AG08396 (cell line): ENCODE measurements at regions not wholly inside any gene's neighbourhood (a gene's known extent, or its start where the extent isn't known, plus 50 kb on each side); places are given as distances from the start of the nearest gene placed in this dataset.

Experiments
- DNase-seq: peaks from one replicate; pipeline ENCODE4 v3.0.0; 2012; ENCODE audit warnings: low spot score, mixed read lengths

- no peak for DNase-seq
Observed at GRCh38 chr2:183214680-183215079, 90.4 kb downstream of the NUP35 start.

DNA sequence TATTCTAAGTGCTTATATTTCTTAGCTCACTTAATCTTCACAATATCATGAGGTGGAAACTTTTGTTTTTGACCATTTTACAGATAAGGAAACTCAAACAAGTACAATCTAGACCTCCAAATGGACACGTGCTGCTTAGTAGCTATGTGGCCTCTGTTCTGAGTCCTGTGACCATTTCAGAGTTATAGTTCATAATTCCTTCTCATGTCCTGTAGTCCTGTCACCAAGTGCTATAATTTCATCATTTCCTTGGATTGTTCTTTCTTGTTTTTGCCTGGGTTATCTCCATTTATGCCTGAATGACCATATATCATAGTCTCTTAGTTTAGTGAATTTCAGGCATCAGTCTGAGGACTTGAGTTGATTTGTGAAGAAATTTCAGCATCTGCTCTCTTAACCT is 91.7 kb downstream of the NUP35 start:
- no peak for DNase-seq

DNA sequence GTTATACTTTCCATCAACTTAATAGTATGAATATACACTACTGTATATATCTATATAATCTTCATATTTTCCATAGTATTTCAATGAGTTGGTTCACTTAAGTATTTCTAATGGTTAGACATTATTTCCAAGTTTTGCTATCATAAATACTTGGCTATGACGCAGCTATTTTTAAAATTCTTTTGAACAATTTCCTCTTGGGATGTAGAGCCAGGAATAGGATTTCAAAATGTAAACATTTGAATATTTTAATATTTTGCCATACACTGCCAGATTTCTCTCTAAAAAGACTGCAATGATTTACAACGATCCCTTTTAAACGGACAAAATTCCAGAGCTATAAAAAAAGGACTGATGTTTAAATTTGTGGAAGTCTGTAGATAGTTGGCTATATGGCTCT is 95.6 kb downstream of the NUP35 start:
- no peak for DNase-seq

DNA sequence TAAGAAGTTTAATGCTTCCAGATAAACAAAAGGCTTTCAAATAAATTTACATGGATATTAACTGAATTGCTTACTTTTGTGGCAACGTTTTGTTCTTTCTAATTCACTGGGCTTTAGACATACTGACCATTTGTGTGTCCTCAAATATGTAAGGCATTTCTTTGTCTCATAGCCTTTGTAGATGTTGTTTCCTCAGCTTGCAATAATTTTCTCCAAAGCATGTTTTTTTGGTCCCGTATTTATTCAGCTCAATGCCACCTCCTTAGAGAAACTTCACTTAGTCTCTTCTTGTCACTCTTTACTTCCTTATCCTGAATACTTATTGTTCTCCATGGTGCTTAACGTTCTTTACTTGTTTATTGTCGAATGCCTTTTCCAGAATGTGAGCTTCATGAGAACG is 98.5 kb downstream of the NUP35 start:
- DNase-seq = no peak

DNA sequence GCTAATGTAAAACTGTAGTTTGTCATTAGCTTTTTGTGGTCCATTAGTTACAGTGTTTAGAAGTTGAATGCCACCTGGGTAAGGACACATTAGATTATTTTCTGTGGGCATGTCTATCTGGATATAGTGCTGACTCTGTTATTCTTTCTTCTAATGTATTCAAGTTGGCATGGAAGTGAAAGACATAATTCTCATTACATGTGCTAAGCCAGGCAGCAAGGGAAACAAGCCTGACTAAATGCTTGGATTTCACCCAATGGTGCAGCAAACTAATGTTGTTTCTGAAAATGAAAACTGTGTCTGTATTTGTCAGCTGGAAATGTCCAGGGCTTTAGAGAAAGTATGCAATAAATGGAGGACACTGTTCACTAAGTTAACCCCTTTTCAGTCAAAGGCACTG is 100.7 kb downstream of the NUP35 start:
- DNase-seq = no peak

- no peak for DNase-seq
Observed at GRCh38 chr2:183227176-183227575, 102.9 kb downstream of the NUP35 start.

DNA sequence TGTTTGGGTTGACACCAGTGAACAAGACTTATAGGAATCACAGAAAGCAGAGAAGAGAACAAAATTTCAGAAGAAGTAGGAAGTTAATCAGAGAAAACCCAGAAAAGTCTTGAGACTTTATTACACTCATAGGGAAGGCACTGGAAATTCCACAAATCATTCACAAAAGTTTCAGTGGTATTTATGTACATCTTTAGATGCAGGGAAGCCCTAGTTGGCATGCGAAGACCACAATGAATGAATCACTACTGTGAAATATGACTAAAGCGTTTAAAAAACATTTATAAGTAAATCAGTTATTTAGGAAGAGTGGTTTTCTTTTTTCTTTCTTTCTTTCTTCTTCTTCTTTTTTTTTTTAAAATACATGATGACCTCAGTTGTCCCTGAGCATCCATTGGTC is 105.1 kb downstream of the NUP35 start:
- DNase-seq = no peak

DNA sequence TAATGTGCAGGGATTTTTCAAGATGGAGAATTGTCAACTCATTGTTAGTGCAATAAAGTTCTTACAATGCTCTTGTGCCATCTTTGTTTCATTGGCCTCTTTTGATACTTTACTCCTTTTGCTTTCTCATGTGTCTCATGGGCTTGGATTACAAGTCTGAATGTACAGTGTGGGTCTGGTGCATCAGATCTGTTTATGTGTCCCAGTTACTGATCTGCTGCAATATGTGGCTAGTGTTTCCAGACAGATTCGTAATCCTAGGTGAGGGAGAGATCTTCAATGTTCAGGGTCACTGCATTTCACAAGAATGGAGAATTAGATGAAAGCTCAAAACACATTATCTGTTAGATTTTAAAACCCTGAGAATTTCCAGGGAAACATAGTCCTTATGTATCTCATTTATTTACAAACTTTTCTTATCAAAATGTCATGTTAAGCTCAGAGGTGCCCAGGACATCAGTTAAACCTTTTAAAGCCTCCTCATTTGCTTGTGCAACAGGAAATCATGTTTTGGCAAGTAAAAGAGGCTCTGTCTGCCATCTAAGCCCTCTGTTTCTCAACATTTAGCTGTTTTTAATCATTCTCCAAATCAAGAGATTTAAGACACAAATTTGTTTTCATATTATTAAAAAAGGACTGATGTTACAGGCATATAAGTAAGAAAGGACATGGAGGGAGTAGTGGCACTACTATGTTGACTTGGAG is 108.1 kb downstream of the NUP35 start:
- DNase-seq = no peak

- peak; percentile 21 for DNase-seq
Observed at GRCh38 chr2:183242937-183243336, 118.7 kb downstream of the NUP35 start.

DNA sequence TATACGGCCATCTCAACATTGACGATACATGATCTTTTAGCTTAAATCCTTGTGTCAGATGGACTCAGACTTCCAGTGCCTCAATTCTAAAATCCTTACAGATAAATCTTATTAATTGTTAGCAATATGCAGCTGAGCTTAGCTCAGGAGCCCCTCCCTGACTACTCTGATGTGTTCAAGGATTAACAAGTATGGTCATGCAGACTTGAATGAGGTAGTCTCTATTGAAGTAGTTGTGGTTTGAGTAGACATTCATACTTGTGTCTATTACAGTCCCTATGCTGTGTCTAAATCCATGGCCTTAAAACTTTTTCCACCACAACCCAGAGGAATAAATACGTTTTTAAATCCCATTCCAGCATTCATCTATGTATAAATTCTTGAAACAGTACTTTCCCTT is 119.5 kb downstream of the NUP35 start:
- DNase-seq = no peak

DNA sequence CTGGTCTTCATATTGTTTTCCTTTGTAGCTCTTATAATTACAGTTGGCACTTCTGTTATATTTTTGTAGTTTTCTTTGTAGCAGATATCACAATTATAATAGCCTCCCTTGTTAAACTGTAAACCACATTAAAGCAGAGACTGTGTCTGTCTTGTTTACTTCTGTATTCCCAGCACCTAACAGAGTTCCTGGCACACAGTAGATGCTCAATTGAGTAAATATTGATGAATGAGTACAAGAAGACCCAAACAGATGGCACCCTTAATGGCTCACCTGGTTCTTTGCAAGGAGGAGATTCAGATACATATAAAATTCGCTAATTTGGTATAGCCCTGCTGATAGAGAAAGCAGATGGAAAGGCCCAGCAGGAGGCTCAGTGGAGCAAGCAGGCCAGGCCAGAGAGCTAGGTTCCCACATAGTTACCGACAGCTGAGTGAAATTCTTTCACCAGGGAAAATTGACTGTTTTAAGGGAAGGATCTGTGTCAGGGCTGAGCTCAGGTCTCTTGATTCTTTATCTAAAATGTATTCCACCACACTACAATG is 120.1 kb downstream of the NUP35 start:
- no peak for DNase-seq

DNA sequence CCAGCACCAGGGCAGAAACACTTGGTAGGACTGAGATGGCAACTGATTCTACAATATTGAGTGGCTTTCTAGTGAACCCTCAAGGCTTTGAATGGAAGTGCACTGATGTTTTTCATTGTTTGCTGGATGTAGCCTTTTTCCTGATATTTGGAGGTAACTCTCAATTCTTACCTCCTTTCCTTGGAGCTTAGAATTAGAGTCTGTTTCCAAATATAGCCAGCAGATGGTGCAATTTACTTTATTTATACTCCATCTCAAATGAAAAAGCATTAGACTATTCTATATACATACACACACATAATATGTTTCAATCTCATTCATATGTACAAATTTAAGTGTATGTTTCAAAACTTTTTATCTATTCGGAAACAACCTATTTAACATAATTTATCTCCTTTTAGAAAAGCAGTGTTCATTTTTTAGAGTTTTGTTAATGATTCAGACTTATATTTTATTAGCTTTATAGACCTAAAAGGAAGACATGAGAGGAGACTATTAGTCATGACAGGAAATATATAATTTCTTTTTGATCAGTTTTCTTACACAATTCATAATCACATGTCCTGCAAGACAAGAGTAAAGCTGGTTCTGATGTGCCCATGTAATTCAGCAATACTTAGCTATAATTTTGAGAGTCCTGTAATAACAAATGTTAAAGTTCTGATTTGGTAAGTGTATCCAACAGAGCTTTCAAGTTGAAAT is 124.8 kb downstream of the NUP35 start:
- DNase-seq = peak; percentile 34

- no peak for DNase-seq
Observed at GRCh38 chr2:183250061-183250460, 125.8 kb downstream of the NUP35 start.

DNA sequence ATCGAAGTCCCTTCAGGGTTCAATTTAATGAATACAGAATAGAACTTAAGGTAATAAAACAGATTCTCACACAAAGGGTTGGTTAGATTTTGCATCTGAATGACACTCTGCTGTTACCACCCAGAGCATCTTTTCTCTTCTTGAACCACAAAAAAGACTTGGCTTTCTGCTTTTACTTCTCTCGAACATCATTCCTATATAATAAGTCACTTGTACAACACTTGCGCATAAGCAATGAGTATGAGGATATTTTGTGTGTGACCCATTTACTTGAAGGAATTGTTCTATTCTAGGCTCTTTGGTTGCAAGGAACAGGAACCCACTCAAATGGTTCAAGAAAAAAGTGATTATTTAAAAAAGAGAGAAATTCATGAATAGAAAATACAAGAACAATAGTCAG is 126.2 kb downstream of the NUP35 start:
- DNase-seq = no peak

DNA sequence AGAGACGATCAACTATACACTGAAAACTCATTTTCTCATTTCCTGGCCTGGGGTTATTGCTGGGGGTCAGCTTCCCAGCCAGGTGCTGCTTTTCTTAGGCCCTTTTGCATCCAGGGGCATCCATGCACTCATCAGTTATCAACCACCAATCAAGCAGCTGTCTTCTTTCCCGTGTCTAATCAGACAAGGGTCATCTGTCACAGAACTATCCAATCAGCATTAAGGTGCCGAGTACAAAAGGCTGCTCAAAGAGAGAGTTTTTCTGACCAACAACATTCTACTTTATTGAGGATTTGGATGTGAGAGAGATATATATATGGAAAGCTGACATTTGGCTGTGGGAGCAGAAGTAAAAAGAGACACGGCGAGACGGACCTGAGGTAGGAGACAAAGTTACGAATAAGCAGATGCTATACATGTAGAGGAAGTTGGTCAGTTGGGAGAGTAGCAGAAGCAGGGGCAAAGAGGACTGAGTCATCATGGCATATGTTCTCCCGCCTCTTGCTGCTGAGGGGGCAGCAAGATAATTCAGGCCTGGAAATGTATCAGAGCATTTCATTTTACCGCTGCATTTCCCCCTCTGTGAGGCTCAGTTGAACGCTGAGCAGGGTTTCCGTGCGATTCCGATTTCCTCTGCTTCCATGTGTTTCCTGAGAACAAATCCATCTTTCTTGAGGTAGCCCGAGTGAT is 129.3 kb downstream of the NUP35 start:
- DNase-seq = no peak

DNA sequence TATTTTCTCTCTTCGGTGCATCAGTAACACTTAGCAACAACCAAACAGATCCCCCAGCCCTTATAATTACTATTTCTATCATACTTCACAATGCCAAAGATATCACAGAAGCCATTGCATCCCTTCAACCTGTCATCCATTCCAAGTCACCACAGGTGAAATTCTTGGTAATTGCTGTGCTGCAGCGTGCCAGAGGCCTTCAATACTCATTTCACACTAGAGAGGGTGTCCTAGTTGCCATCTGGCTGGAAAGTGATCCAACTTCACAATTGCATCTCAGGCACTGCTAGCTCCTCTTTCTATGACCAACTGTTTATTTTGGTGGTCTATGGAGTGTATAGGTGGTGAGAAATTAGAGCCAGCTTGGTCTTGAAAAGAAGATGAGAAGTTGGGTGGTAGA is 131.2 kb downstream of the NUP35 start:
- DNase-seq = no peak

- DNase-seq = no peak
Observed at GRCh38 chr2:183259921-183260320, 135.7 kb downstream of the NUP35 start.

DNA sequence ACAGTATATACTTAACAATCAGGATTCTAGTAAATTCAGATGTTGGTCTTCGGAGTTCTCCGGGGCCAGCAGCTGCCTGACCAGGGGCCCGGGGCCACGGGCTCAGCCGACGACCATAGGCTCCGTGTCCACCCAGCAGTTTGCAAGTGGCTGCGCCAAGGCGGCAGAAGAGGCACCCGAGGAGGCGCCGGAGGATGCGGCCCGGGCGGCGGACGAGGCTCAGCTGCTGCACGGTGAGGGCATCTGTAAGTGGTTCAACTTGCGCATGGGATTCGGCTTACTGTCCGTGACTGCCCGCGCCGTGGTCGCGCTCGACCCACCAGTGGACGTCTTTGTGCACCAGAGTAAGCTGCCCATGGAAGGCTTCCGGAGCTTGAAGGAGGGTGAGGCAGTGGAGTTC is 136.3 kb downstream of the NUP35 start:
- DNase-seq = no peak

GRCh38 chr2:183264890-183265535 is 140.8 kb downstream of the NUP35 start:
- DNase-seq = no peak

GRCh38 chr2:183267148-183267827 is 143.0 kb downstream of the NUP35 start:
- DNase-seq = no peak

DNA sequence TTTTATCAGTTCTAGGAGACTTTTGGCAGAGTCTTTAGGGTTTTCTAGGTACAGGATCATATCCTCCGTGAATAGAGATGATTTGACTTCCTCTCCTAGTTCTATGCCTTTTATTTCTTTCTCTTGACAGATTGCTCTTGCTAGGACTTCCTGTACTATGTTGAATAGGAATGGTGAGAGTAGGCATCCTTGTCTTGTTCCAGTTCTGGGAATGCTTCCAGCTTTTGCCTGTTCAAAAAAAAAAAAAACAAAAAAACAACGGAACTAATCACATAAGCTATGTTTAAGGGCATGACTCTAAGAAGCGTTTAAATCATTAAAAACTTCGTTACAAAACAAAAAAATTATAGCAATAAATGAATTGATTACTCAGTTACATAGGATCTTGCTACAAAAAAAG is 145.7 kb downstream of the NUP35 start:
- no peak for DNase-seq

- DNase-seq = no peak
Observed at GRCh38 chr2:183283209-183283608, 159.0 kb downstream of the NUP35 start.
